Keratinocyte (primary cell): ENCODE measurements at regions not wholly inside any gene's neighbourhood (a gene's known extent, or its start where the extent isn't known, plus 50 kb on each side); places are given as distances from the start of the nearest gene placed in this dataset.
"Not testable (repeated sequence)": the region's sequence is repeated elsewhere in the genome, so short reads cannot be mapped to it uniquely, and the experiment has no call there.

Experiments
- CTCF ChIP-seq, 3 experiments: IDR thresholded peaks in 1 of 3; conservative IDR thresholded peaks in 1 of 3; optimal IDR thresholded peaks in 1 of 3; 2 replicates in 2 of 3; 3 replicates in 1 of 3; pipeline versions ENCODE3 to v1.5.1; 2011; ENCODE audit warnings: low read length in 3 of 3, mild to moderate bottlenecking in 3 of 3, moderate library complexity in 2 of 3, control low read depth in 1 of 3, inconsistent platforms in 1 of 3; ENCODE audit not compliant: insufficient read depth in 2 of 3; ENCODE audit errors: extremely low read depth in 1 of 3
- EZH2 ChIP-seq: IDR thresholded peaks from one replicate; pipeline ENCODE4 v1.6.1; 2012; ENCODE audit warnings: inconsistent platforms, mild to moderate bottlenecking, low read length, moderate library complexity

- not testable (repeated sequence) for TF ChIP-seq CTCF (optimal IDR thresholded peaks at IDR 0.05 in 1 of 3, IDR thresholded peaks at IDR 0.05 in 1 of 3, conservative IDR thresholded peaks at IDR 0.05 in 1 of 3; ENCODE audit: extremely low read depth in 1 of 3, insufficient read depth in 2 of 3, low read length in 3 of 3); EZH2
Observed at GRCh38 chr3:65252914-65253313, 565.1 kb upstream of the ADAMTS9 start.
